Type B pancreatic cell (in vitro differentiated cells): ENCODE measurements at regions not wholly inside any gene's neighbourhood (a gene's known extent, or its start where the extent isn't known, plus 50 kb on each side); places are given as distances from the start of the nearest gene placed in this dataset.

Experiments used
- DNase-seq: peaks from one replicate; pipeline ENCODE4 v3.0.0; 2021; ENCODE audit warnings: mixed read lengths; ENCODE audit not compliant: unreplicated experiment; ENCODE audit errors: extremely low spot score
- H3K27ac Mint-ChIP-seq: 2 replicates; pipeline ENCODE4 v1.8.0; 2021; ENCODE audit warnings: mild to moderate bottlenecking, mixed read lengths
- H3K27me3 Mint-ChIP-seq: 2 replicates; pipeline ENCODE4 v1.8.0; 2021; ENCODE audit warnings: mixed read lengths
- H3K36me3 Mint-ChIP-seq: 2 replicates; pipeline ENCODE4 v1.8.0; 2021; ENCODE audit warnings: mixed read lengths
- H3K4me1 Mint-ChIP-seq: one replicate; pipeline ENCODE4 v1.8.0; 2021; ENCODE audit warnings: mixed read lengths; ENCODE audit not compliant: unreplicated experiment
- H3K4me3 Mint-ChIP-seq: 2 replicates; pipeline ENCODE4 v1.8.0; 2021; ENCODE audit warnings: mild to moderate bottlenecking, mixed read lengths
- H3K9me3 Mint-ChIP-seq: 2 replicates; pipeline ENCODE4 v1.8.0; 2021; ENCODE audit warnings: mixed read lengths
- CTCF ChIP-seq: fragments of 200-600 bp; sonication (generic); conservative IDR thresholded peaks from 2 replicates; pipeline ENCODE4 v1.5.0; 2021; ENCODE audit warnings: antibody characterized with exemption, mild to moderate bottlenecking

GRCh38 chr1:209010475-209011230, 572.9 kb upstream of the CAMK1G start:
- no peaks in the 10 kb centered on the region for H3K36me3 Mint-ChIP-seq
- TF ChIP-seq CTCF: no peak
- H3K4me3 Mint-ChIP-seq: no peak overlapping the region
- H3K27ac Mint-ChIP-seq: no peak overlapping the region
- no peaks in the 10 kb centered on the region for H3K9me3 Mint-ChIP-seq
- DNase-seq: no peak
- no peaks in the 10 kb centered on the region for H3K27me3 Mint-ChIP-seq
- H3K4me1 Mint-ChIP-seq: peaks cover 5% of the 10 kb centered on the region

GRCh38 chr1:209012443-209013196, 570.9 kb upstream of the CAMK1G start:
- no peak for TF ChIP-seq CTCF
- H3K9me3 Mint-ChIP-seq: peaks cover 1% of the 10 kb centered on the region
- H3K27me3 Mint-ChIP-seq: no peaks in the 10 kb centered on the region
- DNase-seq: no peak
- H3K27ac Mint-ChIP-seq: no peak overlapping the region
- H3K36me3 Mint-ChIP-seq: no peaks in the 10 kb centered on the region
- no peak overlapping the region for H3K4me3 Mint-ChIP-seq
- H3K4me1 Mint-ChIP-seq: peaks cover 5% of the 10 kb centered on the region

GRCh38 chr1:209015092-209015491, 568.4 kb upstream of the CAMK1G start:
- Mint-ChIP-seq H3K27me3 (no peaks in the 10 kb centered on the region), H3K9me3 (peaks cover 13% of the 10 kb centered on the region), H3K4me1 (peaks cover 4% of the 10 kb centered on the region), H3K27ac (no peak overlapping the region), H3K36me3 (peaks cover 5% of the 10 kb centered on the region), H3K4me3 (no peak overlapping the region)
- no peak for DNase-seq
- no peak for TF ChIP-seq CTCF

- peaks cover 13% of the 10 kb centered on the region for H3K9me3 Mint-ChIP-seq
- H3K36me3 Mint-ChIP-seq: peaks cover 8% of the 10 kb centered on the region
- H3K27me3 Mint-ChIP-seq: no peaks in the 10 kb centered on the region
- no peak overlapping the region for H3K27ac Mint-ChIP-seq
- H3K4me1 Mint-ChIP-seq: peaks cover 7% of the 10 kb centered on the region
- H3K4me3 Mint-ChIP-seq: no peak overlapping the region
- no peak for DNase-seq
- TF ChIP-seq CTCF: no peak
Observed at GRCh38 chr1:209021622-209022021, 561.9 kb upstream of the CAMK1G start.

DNA sequence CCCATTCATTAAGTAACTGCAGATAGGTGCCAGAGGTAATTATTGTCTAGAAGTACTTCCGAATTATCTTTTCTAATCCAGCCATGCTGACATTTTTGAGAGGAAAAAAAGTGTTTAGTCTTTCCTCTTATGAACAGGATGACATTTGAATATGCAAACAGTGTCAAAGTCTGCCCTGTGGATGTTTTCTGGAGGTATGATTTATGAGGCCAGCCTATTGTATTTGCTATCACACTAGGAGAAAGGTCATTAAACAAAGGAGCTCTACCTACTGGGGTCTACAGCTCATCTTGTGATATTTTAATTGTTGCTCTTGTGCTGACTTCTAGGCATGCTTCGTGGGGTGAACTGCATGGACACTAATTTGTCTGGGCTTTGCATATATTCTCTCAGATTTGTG, 559.7 kb upstream of the CAMK1G start:
- H3K36me3 Mint-ChIP-seq: peaks cover 8% of the 10 kb centered on the region
- no peak for TF ChIP-seq CTCF
- H3K27me3 Mint-ChIP-seq: no peaks in the 10 kb centered on the region
- peaks cover 7% of the 10 kb centered on the region for H3K4me1 Mint-ChIP-seq
- peaks cover 6% of the 10 kb centered on the region for H3K9me3 Mint-ChIP-seq
- H3K4me3 Mint-ChIP-seq: no peak overlapping the region
- no peak overlapping the region for H3K27ac Mint-ChIP-seq
- no peak for DNase-seq
